ENCODE measurements at regions not wholly inside any gene's neighbourhood (a gene's known extent, or its start where the extent isn't known, plus 50 kb on each side); places are given as distances from the start of the nearest gene placed in this dataset.

DNA sequence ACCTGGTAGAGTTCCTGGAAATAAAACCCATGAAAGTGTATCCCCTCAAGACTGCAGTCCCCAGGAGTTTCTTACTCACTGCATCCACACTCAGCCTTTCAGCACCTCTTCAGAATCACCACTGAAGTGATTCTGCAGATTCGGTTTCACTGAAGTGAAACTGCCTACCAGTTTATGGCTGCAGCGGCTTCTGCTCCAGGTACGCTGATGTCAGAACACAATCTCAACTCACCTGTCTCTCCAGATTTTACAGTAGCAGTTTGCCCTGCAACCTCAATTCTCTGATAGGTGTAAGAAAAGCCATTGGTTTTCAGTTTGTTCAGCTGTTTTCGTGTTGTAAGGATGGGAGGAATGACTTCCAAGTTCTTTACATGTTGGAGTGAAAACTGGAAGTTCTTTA, 124.8 kb downstream of the TSN start (continued):
- no peak for TF ChIP-seq KLF9 (tag by site-specific recombination; IDR thresholded peaks at IDR 0.05; ENCODE audit: low read depth)
- TF ChIP-seq ZNF169 (tag by site-specific recombination; IDR thresholded peaks at IDR 0.05), result no peak
- TF ChIP-seq ZNF514 (tag by site-specific recombination; IDR thresholded peaks at IDR 0.05), result no peak
- TF ChIP-seq ZNF501 (tag by site-specific recombination; IDR thresholded peaks at IDR 0.05), result no peak
- TF ChIP-seq ZNF677 (tag by site-specific recombination; IDR thresholded peaks at IDR 0.05), result no peak
- TF ChIP-seq HOXA7 (CRISPR knock-in tag; IDR thresholded peaks at IDR 0.05; ENCODE audit: borderline replicate concordance), result no peak
- no peak for TF ChIP-seq ZNF670 (tag by site-specific recombination; IDR thresholded peaks at IDR 0.05; ENCODE audit: low read depth)
- no peak for TF ChIP-seq ZNF324 (tag by site-specific recombination; IDR thresholded peaks at IDR 0.05)

- ChIA-PET CTCF (interaction anchor here (0.6 kb wide), 1 partner anchor 65 kb away, joined by 3 read pairs; no protein-coding TSS in a partner anchor), POLR2A (no interaction called here)
- TF ChIP-seq HOXD13 (CRISPR knock-in tag; IDR thresholded peaks at IDR 0.05; ENCODE audit: borderline replicate concordance) (no peak), ZNF140 (tag by site-specific recombination; IDR thresholded peaks at IDR 0.05) (no peak), ZNF239 (tag by site-specific recombination; IDR thresholded peaks at IDR 0.05) (no peak), KLF10 (tag by site-specific recombination; IDR thresholded peaks at IDR 0.05) (no peak), ZNF837 (tag by site-specific recombination; IDR thresholded peaks at IDR 0.05) (no peak), ZNF311 (tag by site-specific recombination; IDR thresholded peaks at IDR 0.05; ENCODE audit: borderline replicate concordance) (no peak), ZBTB17 (tag by site-specific recombination; IDR thresholded peaks at IDR 0.05) (no peak), CTCF (tag by site-specific recombination; IDR thresholded peaks at IDR 0.05) (no peak), SP3 (tag by site-specific recombination; IDR thresholded peaks at IDR 0.05) (no peak), HOXC10 (CRISPR knock-in tag; IDR thresholded peaks at IDR 0.05) (no peak), ZNF214 (tag by site-specific recombination; IDR thresholded peaks at IDR 0.05; ENCODE audit: borderline replicate concordance) (no peak), ZBTB21 (tag by site-specific recombination; IDR thresholded peaks at IDR 0.05) (no peak), ZNF664 (tag by site-specific recombination; IDR thresholded peaks at IDR 0.05) (no peak), YY1 (tag by site-specific recombination; IDR thresholded peaks at IDR 0.05) (no peak), ZNF792 (tag by site-specific recombination; IDR thresholded peaks at IDR 0.05) (no peak), ZNF175 (tag by site-specific recombination; IDR thresholded peaks at IDR 0.05) (no peak)
- TF ChIP-seq, protein P1, sequence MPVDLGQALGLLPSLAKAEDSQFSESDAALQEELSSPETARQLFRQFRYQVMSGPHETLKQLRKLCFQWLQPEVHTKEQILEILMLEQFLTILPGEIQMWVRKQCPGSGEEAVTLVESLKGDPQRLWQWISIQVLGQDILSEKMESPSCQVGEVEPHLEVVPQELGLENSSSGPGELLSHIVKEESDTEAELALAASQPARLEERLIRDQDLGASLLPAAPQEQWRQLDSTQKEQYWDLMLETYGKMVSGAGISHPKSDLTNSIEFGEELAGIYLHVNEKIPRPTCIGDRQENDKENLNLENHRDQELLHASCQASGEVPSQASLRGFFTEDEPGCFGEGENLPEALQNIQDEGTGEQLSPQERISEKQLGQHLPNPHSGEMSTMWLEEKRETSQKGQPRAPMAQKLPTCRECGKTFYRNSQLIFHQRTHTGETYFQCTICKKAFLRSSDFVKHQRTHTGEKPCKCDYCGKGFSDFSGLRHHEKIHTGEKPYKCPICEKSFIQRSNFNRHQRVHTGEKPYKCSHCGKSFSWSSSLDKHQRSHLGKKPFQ (tag by site-specific recombination; IDR thresholded peaks at IDR 0.05), result no peak
- TF ChIP-seq, protein P2, sequence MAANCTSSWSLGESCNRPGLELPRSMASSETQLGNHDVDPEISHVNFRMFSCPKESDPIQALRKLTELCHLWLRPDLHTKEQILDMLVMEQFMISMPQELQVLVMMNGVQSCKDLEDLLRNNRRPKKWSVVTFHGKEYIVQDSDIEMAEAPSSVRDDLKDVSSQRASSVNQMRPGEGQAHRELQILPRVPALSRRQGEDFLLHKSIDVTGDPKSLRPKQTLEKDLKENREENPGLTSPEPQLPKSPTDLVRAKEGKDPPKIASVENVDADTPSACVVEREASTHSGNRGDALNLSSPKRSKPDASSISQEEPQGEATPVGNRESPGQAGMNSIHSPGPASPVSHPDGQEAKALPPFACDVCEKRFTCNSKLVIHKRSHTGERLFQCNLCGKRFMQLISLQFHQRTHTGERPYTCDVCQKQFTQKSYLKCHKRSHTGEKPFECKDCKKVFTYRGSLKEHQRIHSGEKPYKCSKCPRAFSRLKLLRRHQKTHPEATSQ (tag by site-specific recombination; IDR thresholded peaks at IDR 0.05), result no peak
Measured at GRCh38 chr2:121881038-121881437, 125.6 kb downstream of the TSN start.

More at GRCh38 chr2:121881038-121881437, 125.6 kb downstream of the TSN start:
- H3K4me1 ChIP-seq (ENCODE audit: control insufficient read depth, insufficient read depth, low read length), result no peaks in the 10 kb centered on the region
- H3K36me3 ChIP-seq (ENCODE audit: control insufficient read depth in 2 of 2, insufficient read depth in 1 of 2, low read length in 2 of 2), result no peaks in the 10 kb centered on the region
- H3K9me3 ChIP-seq (ENCODE audit: control insufficient read depth, insufficient read depth, low read depth, low read length), result no peaks in the 10 kb centered on the region; the same call in 1 of the 2 replicates
- no peak overlapping the region for H3K27ac ChIP-seq (ENCODE audit: extremely low read depth, low read depth, low read length)
- H3K4me3 ChIP-seq (ENCODE audit: low read depth, low read length), result no peak overlapping the region
